Right lobe of liver (tissue), 4 donors: ENCODE measurements at regions not wholly inside any gene's neighbourhood (a gene's known extent, or its start where the extent isn't known, plus 50 kb on each side); places are given as distances from the start of the nearest gene placed in this dataset.

Source experiments
- CTCF ChIP-seq, 4 donors: fragments of 200-600 bp in 3 of 4; fragments of 450-650 bp in 1 of 4; IDR thresholded peaks; one replicate each; pipeline versions ENCODE4 v1.5.1 to v1.8.0; 2016 to 2022; ENCODE audit warnings: antibody characterized with exemption in 4 of 4, mild to moderate bottlenecking in 2 of 4
- POLR2A ChIP-seq: fragments of 450-650 bp; IDR thresholded peaks from one replicate; pipeline ENCODE4 v1.6.1; 2017; ENCODE audit warnings: antibody characterized with exemption, mild to moderate bottlenecking
- donor health status: DM: no; HTN: no; CAD: no.
- donor health status: DM: no; HTN: no; CAD: no.
- donor health status: DM: no; HTN: yes; CAD: no.

- TF ChIP-seq CTCF (IDR thresholded peaks at IDR 0.05), result peak; percentile 68 to 78 (median 73)
- TF ChIP-seq POLR2A, result no peak
Measured at GRCh38 chr6:130697995-130698535, 129.1 kb upstream of the SMLR1 start.
